Endothelial cell (in vitro differentiated cells): ENCODE measurements at regions not wholly inside any gene's neighbourhood (a gene's known extent, or its start where the extent isn't known, plus 50 kb on each side); places are given as distances from the start of the nearest gene placed in this dataset.

ENCODE experiments used
- DNase-seq: peaks from one replicate; pipeline ENCODE4 v3.0.0; 2021; ENCODE audit warnings: low spot score
- H3K27ac Mint-ChIP-seq: one replicate; pipeline ENCODE4 v1.8.0; 2021; ENCODE audit warnings: mixed read lengths, inconsistent platforms; ENCODE audit not compliant: unreplicated experiment
- H3K27me3 Mint-ChIP-seq: one replicate; pipeline ENCODE4 v1.8.0; 2021; ENCODE audit warnings: mild to moderate bottlenecking, moderate library complexity, mixed read lengths, inconsistent platforms; ENCODE audit not compliant: unreplicated experiment
- H3K36me3 Mint-ChIP-seq: one replicate; pipeline ENCODE4 v1.8.0; 2021; ENCODE audit warnings: mild to moderate bottlenecking, low read depth, mixed read lengths, inconsistent platforms; ENCODE audit not compliant: unreplicated experiment
- H3K4me1 Mint-ChIP-seq: one replicate; pipeline ENCODE4 v1.8.0; 2021; ENCODE audit warnings: mild to moderate bottlenecking, mixed read lengths, inconsistent platforms; ENCODE audit not compliant: unreplicated experiment
- H3K4me3 Mint-ChIP-seq: one replicate; pipeline ENCODE4 v1.8.0; 2021; ENCODE audit warnings: mild to moderate bottlenecking, mixed read lengths, inconsistent platforms; ENCODE audit not compliant: unreplicated experiment
- H3K9me3 Mint-ChIP-seq: one replicate; pipeline ENCODE4 v1.8.0; 2021; ENCODE audit warnings: mixed read lengths, inconsistent platforms; ENCODE audit not compliant: unreplicated experiment
- CTCF ChIP-seq: fragments of 200-600 bp; sonication (generic); IDR thresholded peaks from one replicate; pipeline ENCODE4 v1.5.0; 2021; ENCODE audit warnings: antibody characterized with exemption; ENCODE audit not compliant: unreplicated experiment

- H3K27me3 Mint-ChIP-seq: peaks cover 2% of the 10 kb centered on the region
- H3K4me1 Mint-ChIP-seq: peaks cover 9% of the 10 kb centered on the region
- H3K4me3 Mint-ChIP-seq: no peak overlapping the region
- no peak for TF ChIP-seq CTCF
- no peaks in the 10 kb centered on the region for H3K9me3 Mint-ChIP-seq
- H3K27ac Mint-ChIP-seq: no peak overlapping the region
- no peaks in the 10 kb centered on the region for H3K36me3 Mint-ChIP-seq
- no peak for DNase-seq
Observed at GRCh38 chr11:131204282-131204681, 166.1 kb upstream of the NTM start.

- no peak overlapping the region for H3K27ac Mint-ChIP-seq
- DNase-seq: no peak
- H3K4me1 Mint-ChIP-seq: peaks cover 9% of the 10 kb centered on the region
Observed at GRCh38 chr11:131204765-131205380, 165.5 kb upstream of the NTM start.

GRCh38 chr11:131206671-131207070 lies 163.7 kb upstream of the NTM start:
- H3K4me3 Mint-ChIP-seq: no peak overlapping the region
- no peaks in the 10 kb centered on the region for H3K36me3 Mint-ChIP-seq
- TF ChIP-seq CTCF: no peak
- no peak for DNase-seq
- H3K9me3 Mint-ChIP-seq: no peaks in the 10 kb centered on the region
- H3K27me3 Mint-ChIP-seq: peaks cover 2% of the 10 kb centered on the region
- no peak overlapping the region for H3K27ac Mint-ChIP-seq
- peaks cover 9% of the 10 kb centered on the region for H3K4me1 Mint-ChIP-seq

More at GRCh38 chr11:131204765-131205380, 165.5 kb upstream of the NTM start:
- no peaks in the 10 kb centered on the region for H3K9me3 Mint-ChIP-seq
- peaks cover 2% of the 10 kb centered on the region for H3K27me3 Mint-ChIP-seq
- no peak overlapping the region for H3K4me3 Mint-ChIP-seq
- no peak for TF ChIP-seq CTCF
- H3K36me3 Mint-ChIP-seq: no peaks in the 10 kb centered on the region

- DNase-seq: no peak
- Mint-ChIP-seq H3K27me3 (peaks cover under 1% of the 10 kb centered on the region), H3K27ac (no peak overlapping the region), H3K4me1 (peaks cover 5% of the 10 kb centered on the region), H3K9me3 (no peaks in the 10 kb centered on the region), H3K36me3 (no peaks in the 10 kb centered on the region), H3K4me3 (no peak overlapping the region)
- no peak for TF ChIP-seq CTCF
Observed at GRCh38 chr11:131207901-131208300, 162.5 kb upstream of the NTM start.
